ENCODE measurements at regions not wholly inside any gene's neighbourhood (a gene's known extent, or its start where the extent isn't known, plus 50 kb on each side); places are given as distances from the start of the nearest gene placed in this dataset.
"Not testable (repeated sequence)": the region's sequence is repeated elsewhere in the genome, so short reads cannot be mapped to it uniquely, and the experiment has no call there.

- H3K27ac ChIP-seq (ENCODE audit: low read depth, low read length); H3K4me1 ChIP-seq (ENCODE audit: control insufficient read depth in 5 of 5, insufficient read depth in 5 of 5, low read length in 5 of 5); H3K27me3 ChIP-seq (ENCODE audit: control insufficient read depth in 5 of 5, insufficient read depth in 4 of 5, low read length in 5 of 5); H3K36me3 ChIP-seq (ENCODE audit: control insufficient read depth in 5 of 5, insufficient read depth in 5 of 5, low read length in 5 of 5); H3K4me3 ChIP-seq (ENCODE audit: low read depth in 1 of 5, low read length in 5 of 5); H3K9ac ChIP-seq (ENCODE audit: low read length in 5 of 5); H3K9me3 ChIP-seq (ENCODE audit: control insufficient read depth in 5 of 5, low read length in 5 of 5): not testable (repeated sequence)
These were observed 80.4 kb upstream of the TNK2 start for GRCh38 chr3:195988764-195989163.

- peaks cover 0 to 17% (median 14%) of the 10 kb centered on the region in 5 donors for H3K36me3 ChIP-seq (ENCODE audit: control insufficient read depth in 5 of 5, insufficient read depth in 5 of 5, low read length in 5 of 5)
- H3K4me3 ChIP-seq (ENCODE audit: low read depth in 1 of 5, low read length in 5 of 5); H3K27ac ChIP-seq (ENCODE audit: low read depth, low read length); H3K9me3 ChIP-seq (ENCODE audit: control insufficient read depth in 5 of 5, low read length in 5 of 5); H3K27me3 ChIP-seq (ENCODE audit: control insufficient read depth in 5 of 5, insufficient read depth in 4 of 5, low read length in 5 of 5); H3K4me1 ChIP-seq (ENCODE audit: control insufficient read depth in 5 of 5, insufficient read depth in 5 of 5, low read length in 5 of 5); H3K9ac ChIP-seq (ENCODE audit: low read length in 5 of 5): not testable (repeated sequence)
These were observed 78.7 kb upstream of the TNK2 start for GRCh38 chr3:195987001-195987400.

DNA sequence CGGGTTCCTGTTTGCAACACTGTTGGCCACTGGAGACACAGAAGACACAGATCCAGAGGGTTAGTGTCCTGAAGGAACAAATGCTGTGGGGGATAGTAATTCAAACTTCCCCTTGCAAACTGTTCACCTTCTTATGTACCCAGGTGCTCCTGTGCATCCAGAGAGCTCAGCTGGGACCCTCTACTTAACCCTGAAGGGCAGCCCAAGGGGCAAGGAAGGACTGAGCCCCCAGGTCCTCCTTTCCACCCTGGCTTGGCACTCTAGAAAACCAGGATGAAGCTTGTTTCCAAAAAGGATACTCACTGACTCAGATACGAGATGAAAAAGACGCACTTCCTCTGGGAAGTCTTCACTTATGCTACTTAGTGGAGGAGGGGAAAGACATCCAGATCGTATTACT, 78.2 kb upstream of the TNK2 start:
- H3K9ac ChIP-seq (ENCODE audit: low read length in 5 of 5); H3K9me3 ChIP-seq (ENCODE audit: control insufficient read depth in 5 of 5, low read length in 5 of 5); H3K4me1 ChIP-seq (ENCODE audit: control insufficient read depth in 5 of 5, insufficient read depth in 5 of 5, low read length in 5 of 5); H3K27me3 ChIP-seq (ENCODE audit: control insufficient read depth in 5 of 5, insufficient read depth in 4 of 5, low read length in 5 of 5); H3K27ac ChIP-seq (ENCODE audit: low read depth, low read length); H3K4me3 ChIP-seq (ENCODE audit: low read depth in 1 of 5, low read length in 5 of 5): not testable (repeated sequence)
- peaks cover 0 to 19% (median 18%) of the 10 kb centered on the region in 5 donors for H3K36me3 ChIP-seq (ENCODE audit: control insufficient read depth in 5 of 5, insufficient read depth in 5 of 5, low read length in 5 of 5)

GRCh38 chr3:195985348-195985920, 77.1 kb upstream of the TNK2 start:
- peaks cover 0 to 19% (median 18%) of the 10 kb centered on the region in 5 donors for H3K36me3 ChIP-seq (ENCODE audit: control insufficient read depth in 5 of 5, insufficient read depth in 5 of 5, low read length in 5 of 5)
- H3K9ac ChIP-seq (ENCODE audit: low read length in 5 of 5); H3K4me3 ChIP-seq (ENCODE audit: low read depth in 1 of 5, low read length in 5 of 5); H3K27me3 ChIP-seq (ENCODE audit: control insufficient read depth in 5 of 5, insufficient read depth in 4 of 5, low read length in 5 of 5); H3K4me1 ChIP-seq (ENCODE audit: control insufficient read depth in 5 of 5, insufficient read depth in 5 of 5, low read length in 5 of 5); H3K9me3 ChIP-seq (ENCODE audit: control insufficient read depth in 5 of 5, low read length in 5 of 5); H3K27ac ChIP-seq (ENCODE audit: low read depth, low read length): not testable (repeated sequence)

GRCh38 chr3:195984392-195985030, 76.2 kb upstream of the TNK2 start:
- H3K9me3 ChIP-seq (ENCODE audit: control insufficient read depth in 5 of 5, low read length in 5 of 5); H3K4me3 ChIP-seq (ENCODE audit: low read depth in 1 of 5, low read length in 5 of 5); H3K27me3 ChIP-seq (ENCODE audit: control insufficient read depth in 5 of 5, insufficient read depth in 4 of 5, low read length in 5 of 5); H3K9ac ChIP-seq (ENCODE audit: low read length in 5 of 5); H3K4me1 ChIP-seq (ENCODE audit: control insufficient read depth in 5 of 5, insufficient read depth in 5 of 5, low read length in 5 of 5); H3K27ac ChIP-seq (ENCODE audit: low read depth, low read length): not testable (repeated sequence)
- H3K36me3 ChIP-seq (ENCODE audit: control insufficient read depth in 5 of 5, insufficient read depth in 5 of 5, low read length in 5 of 5) = peaks cover 0 to 27% (median 21%) of the 10 kb centered on the region in 5 donors

DNA sequence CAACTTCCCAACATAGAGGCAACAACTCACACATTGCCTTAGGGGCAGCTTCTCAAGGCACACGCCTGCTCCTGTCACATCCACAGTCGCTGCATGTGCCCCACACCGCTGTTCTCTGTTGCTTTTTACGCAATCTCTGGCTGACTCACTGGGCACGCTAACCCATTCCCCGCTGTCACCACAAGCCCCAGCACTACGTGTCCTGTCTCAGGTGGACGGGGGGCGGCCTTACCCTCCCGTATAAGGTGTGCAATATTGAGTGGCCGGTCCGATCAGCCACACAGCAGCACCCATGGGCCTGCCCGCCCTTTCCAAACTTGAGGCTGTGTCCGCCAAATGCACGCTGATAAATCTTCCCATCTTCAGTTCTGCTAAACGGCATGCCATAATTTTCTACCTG, 75.5 kb upstream of the TNK2 start:
- H3K9ac ChIP-seq (ENCODE audit: low read length in 5 of 5); H3K27me3 ChIP-seq (ENCODE audit: control insufficient read depth in 5 of 5, insufficient read depth in 4 of 5, low read length in 5 of 5); H3K9me3 ChIP-seq (ENCODE audit: control insufficient read depth in 5 of 5, low read length in 5 of 5); H3K4me3 ChIP-seq (ENCODE audit: low read depth in 1 of 5, low read length in 5 of 5); H3K27ac ChIP-seq (ENCODE audit: low read depth, low read length); H3K4me1 ChIP-seq (ENCODE audit: control insufficient read depth in 5 of 5, insufficient read depth in 5 of 5, low read length in 5 of 5): not testable (repeated sequence)
- H3K36me3 ChIP-seq (ENCODE audit: control insufficient read depth in 5 of 5, insufficient read depth in 5 of 5, low read length in 5 of 5) = peaks cover 0 to 33% (median 24%) of the 10 kb centered on the region in 5 donors

GRCh38 chr3:195982754-195983153, 74.4 kb upstream of the TNK2 start:
- not testable (repeated sequence) for H3K9ac ChIP-seq (ENCODE audit: low read length in 5 of 5); H3K27ac ChIP-seq (ENCODE audit: low read depth, low read length); H3K4me1 ChIP-seq (ENCODE audit: control insufficient read depth in 5 of 5, insufficient read depth in 5 of 5, low read length in 5 of 5); H3K27me3 ChIP-seq (ENCODE audit: control insufficient read depth in 5 of 5, insufficient read depth in 4 of 5, low read length in 5 of 5); H3K9me3 ChIP-seq (ENCODE audit: control insufficient read depth in 5 of 5, low read length in 5 of 5); H3K4me3 ChIP-seq (ENCODE audit: low read depth in 1 of 5, low read length in 5 of 5)
- H3K36me3 ChIP-seq (ENCODE audit: control insufficient read depth in 5 of 5, insufficient read depth in 5 of 5, low read length in 5 of 5) = peaks cover 2 to 39% (median 27%) of the 10 kb centered on the region in 5 donors

GRCh38 chr3:195981778-195982177, 73.4 kb upstream of the TNK2 start:
- H3K27me3 ChIP-seq (ENCODE audit: control insufficient read depth in 5 of 5, insufficient read depth in 4 of 5, low read length in 5 of 5); H3K9me3 ChIP-seq (ENCODE audit: control insufficient read depth in 5 of 5, low read length in 5 of 5); H3K4me3 ChIP-seq (ENCODE audit: low read depth in 1 of 5, low read length in 5 of 5); H3K9ac ChIP-seq (ENCODE audit: low read length in 5 of 5); H3K27ac ChIP-seq (ENCODE audit: low read depth, low read length); H3K4me1 ChIP-seq (ENCODE audit: control insufficient read depth in 5 of 5, insufficient read depth in 5 of 5, low read length in 5 of 5): not testable (repeated sequence)
- peaks cover 2 to 41% (median 28%) of the 10 kb centered on the region in 5 donors for H3K36me3 ChIP-seq (ENCODE audit: control insufficient read depth in 5 of 5, insufficient read depth in 5 of 5, low read length in 5 of 5)

DNA sequence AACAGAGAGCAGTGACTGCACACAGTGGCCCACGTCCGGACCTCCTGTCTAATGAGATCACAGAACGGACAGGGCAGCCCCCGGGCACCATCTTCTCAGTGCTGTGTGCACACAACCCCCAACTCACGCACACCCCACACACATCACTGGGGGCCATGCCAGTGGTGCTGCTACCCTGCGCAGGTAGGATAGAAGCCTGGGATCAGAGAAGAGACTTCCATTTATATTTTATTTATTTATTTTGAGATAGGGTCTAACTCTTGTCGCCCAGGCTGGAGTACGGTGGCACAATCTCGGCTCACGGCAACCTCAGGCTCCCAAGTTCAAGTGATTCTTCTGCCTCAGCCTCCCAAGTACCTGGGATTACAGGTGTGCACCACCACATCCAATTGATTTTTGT, 71.5 kb upstream of the TNK2 start:
- not testable (repeated sequence) for H3K27me3 ChIP-seq (ENCODE audit: control insufficient read depth in 5 of 5, insufficient read depth in 4 of 5, low read length in 5 of 5); H3K9me3 ChIP-seq (ENCODE audit: control insufficient read depth in 5 of 5, low read length in 5 of 5); H3K4me1 ChIP-seq (ENCODE audit: control insufficient read depth in 5 of 5, insufficient read depth in 5 of 5, low read length in 5 of 5); H3K9ac ChIP-seq (ENCODE audit: low read length in 5 of 5); H3K27ac ChIP-seq (ENCODE audit: low read depth, low read length); H3K4me3 ChIP-seq (ENCODE audit: low read depth in 1 of 5, low read length in 5 of 5)
- H3K36me3 ChIP-seq (ENCODE audit: control insufficient read depth in 5 of 5, insufficient read depth in 5 of 5, low read length in 5 of 5) = peaks cover 2 to 56% (median 38%) of the 10 kb centered on the region in 5 donors

DNA sequence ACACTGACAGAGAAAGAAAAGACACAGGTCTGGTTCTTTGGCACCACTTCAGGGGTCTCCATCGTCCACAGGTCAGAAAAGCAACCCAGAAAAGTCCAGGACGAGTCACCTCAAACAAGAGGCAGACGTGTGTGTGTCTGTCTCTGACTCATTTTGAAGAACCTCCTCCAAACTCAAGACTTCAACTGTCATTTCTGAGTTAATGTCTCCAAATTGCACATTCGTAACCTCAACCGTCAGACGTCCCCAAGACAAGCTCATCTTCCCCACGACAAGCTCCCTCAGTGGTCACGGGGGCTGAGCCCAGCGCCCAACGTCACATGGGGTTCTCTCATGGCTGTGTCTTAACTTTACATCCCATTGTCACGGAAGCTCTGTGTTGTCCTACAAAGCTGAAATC, 70.2 kb upstream of the TNK2 start:
- H3K9me3 ChIP-seq (ENCODE audit: control insufficient read depth in 5 of 5, low read length in 5 of 5); H3K4me1 ChIP-seq (ENCODE audit: control insufficient read depth in 5 of 5, insufficient read depth in 5 of 5, low read length in 5 of 5); H3K9ac ChIP-seq (ENCODE audit: low read length in 5 of 5); H3K4me3 ChIP-seq (ENCODE audit: low read depth in 1 of 5, low read length in 5 of 5); H3K27me3 ChIP-seq (ENCODE audit: control insufficient read depth in 5 of 5, insufficient read depth in 4 of 5, low read length in 5 of 5); H3K27ac ChIP-seq (ENCODE audit: low read depth, low read length): not testable (repeated sequence)
- H3K36me3 ChIP-seq (ENCODE audit: control insufficient read depth in 5 of 5, insufficient read depth in 5 of 5, low read length in 5 of 5) = peaks cover 2 to 59% (median 43%) of the 10 kb centered on the region in 5 donors
